GM12878 (cell line): ENCODE measurements at regions not wholly inside any gene's neighbourhood (a gene's known extent, or its start where the extent isn't known, plus 50 kb on each side); places are given as distances from the start of the nearest gene placed in this dataset.

Experiments used
- ATAC-seq: fragments of 200-7000 bp; cut with Tn5 transposase; 3 replicates; pipeline ENCODE4 v1.9.1; 2020; ENCODE audit warnings: mild to moderate bottlenecking, moderate library complexity
- BruUV-seq: library from RNA; stranded (reverse); fragments of 400-500 nt; replicated peaks from 2 replicates; lab custom pipeline; 2021; lab: Mats Ljungman, UMichigan
- CTCF ChIA-PET: fragments of 300-600 bp; sonication (Branson Sonifier 250); formaldehyde crosslinking; extraction: SDS; loops from one replicate; lab custom pipeline; 2021; ENCODE audit warnings: inconsistent platforms; lab: Yijun Ruan, JAX
- POLR2A ChIA-PET: fragments of 350-600 bp; formaldehyde crosslinking; extraction: SDS; loops from one replicate; lab custom pipeline; 2021; ENCODE audit warnings: inconsistent platforms; lab: Charles Lee
- RAD21 ChIA-PET: fragments of 300-600 bp; sonication (Branson Sonifier 250); formaldehyde crosslinking; loops from one replicate; lab custom pipeline; 2023; ENCODE audit warnings: antibody characterized with exemption; ENCODE audit not compliant: unreplicated experiment; lab: Charles Lee
- SMC1A ChIA-PET: fragments of 300-600 bp; sonication (Branson Sonifier 250); formaldehyde crosslinking; loops from one replicate; lab custom pipeline; 2023; ENCODE audit not compliant: unreplicated experiment, uncharacterized antibody; lab: Charles Lee
- DNase-seq: peaks from one replicate; pipeline ENCODE4 v3.0.0-alpha.2; 2011; ENCODE audit warnings: low read depth, low spot score
- FAIRE-seq: peaks from 3 replicates; lab custom pipeline; 2011; peaks lifted over from hg19 to GRCh38; lab: Jason Lieb, UNC
- H2AFZ ChIP-seq: 2 replicates; pipeline ENCODE4 v1.6.0; 2011; ENCODE audit warnings: low read depth, low read length, control low read depth; ENCODE audit not compliant: control insufficient read depth
- H3K27ac ChIP-seq: 2 replicates; pipeline ENCODE4 v1.5.1; 2011; ENCODE audit warnings: control low read depth; ENCODE audit not compliant: control insufficient read depth, insufficient read depth
- H3K27me3 ChIP-seq, 2 experiments: replicated peaks in 1 of 2; 2 replicates each; pipeline versions ENCODE4 v1.6.0 to v1.6.1; 2011; ENCODE audit warnings: low read length in 1 of 2; ENCODE audit not compliant: control insufficient read depth in 2 of 2, insufficient read depth in 2 of 2
- H3K36me3 ChIP-seq, 2 experiments: 2 replicates each; pipeline ENCODE4 v1.5.1; 2011; ENCODE audit warnings: low read length in 1 of 2; ENCODE audit not compliant: control insufficient read depth in 2 of 2, insufficient read depth in 2 of 2
- H3K4me1 ChIP-seq: 2 replicates; pipeline ENCODE4 v1.6.1; 2011; ENCODE audit warnings: mild to moderate bottlenecking, low read length, moderate library complexity, mixed read lengths; ENCODE audit not compliant: control insufficient read depth, insufficient read depth
- H3K4me2 ChIP-seq: 2 replicates; pipeline ENCODE4 v1.6.0; 2011; ENCODE audit warnings: control low read depth; ENCODE audit not compliant: control insufficient read depth, insufficient read depth
- H3K4me3 ChIP-seq: fragments of 200-600 bp; sonication (generic); 2 replicates; pipeline ENCODE4 v1.5.1; 2016
- H3K79me2 ChIP-seq: 2 replicates; pipeline ENCODE4 v1.6.0; 2011; ENCODE audit warnings: low read length; ENCODE audit not compliant: control insufficient read depth, insufficient read depth
- H3K9ac ChIP-seq: 2 replicates; pipeline ENCODE4 v1.8.0; 2011; ENCODE audit warnings: low read length, control low read depth, mixed read lengths; ENCODE audit not compliant: control insufficient read depth, insufficient read depth
- H3K9me3 ChIP-seq: replicated peaks from 3 replicates; pipeline ENCODE4 v1.5.1; 2011; ENCODE audit warnings: mild to moderate bottlenecking, low read length; ENCODE audit not compliant: control insufficient read depth, insufficient read depth
- H4K20me1 ChIP-seq: 2 replicates; pipeline ENCODE4 v1.6.0; 2011; ENCODE audit not compliant: control insufficient read depth, insufficient read depth
- CBFB ChIP-seq: IDR thresholded peaks from 2 replicates; pipeline ENCODE4 v1.6.1; 2016; ENCODE audit warnings: antibody characterized with exemption, low read depth
- EGR1 ChIP-seq, 2 experiments: IDR thresholded peaks; 1 replicate in 1 of 2; 2 replicates in 1 of 2; pipeline ENCODE4 v1.6.1; 2011 to 2012; ENCODE audit warnings: low read depth in 2 of 2, low read length in 2 of 2, borderline replicate concordance in 1 of 2, mild to moderate bottlenecking in 1 of 2, moderate library complexity in 1 of 2
- KLF5 ChIP-seq: fragments of 450-650 bp; IDR thresholded peaks from 2 replicates; pipeline ENCODE4 v1.6.1; 2014; ENCODE audit warnings: mild to moderate bottlenecking; ENCODE audit not compliant: partially characterized antibody
- NFIC ChIP-seq: IDR thresholded peaks from 2 replicates; pipeline ENCODE4 v1.6.1; 2012; ENCODE audit warnings: low read depth, mild to moderate bottlenecking, inconsistent platforms, low read length, moderate library complexity
- NR2C1 ChIP-seq: fragments of 450-650 bp; IDR thresholded peaks from 2 replicates; pipeline ENCODE4 v1.6.1; 2017; ENCODE audit warnings: antibody characterized with exemption, mild to moderate bottlenecking, moderate library complexity
- PAX5 ChIP-seq: IDR thresholded peaks from 2 replicates; pipeline ENCODE4 v1.6.1; 2011; ENCODE audit warnings: low read depth, low read length, borderline replicate concordance
- RAD21 ChIP-seq: IDR thresholded peaks from 2 replicates; pipeline ENCODE4 v1.6.1; 2011; ENCODE audit warnings: mild to moderate bottlenecking, low read depth, low read length, moderate library complexity; ENCODE audit not compliant: insufficient read depth
- RAD51 ChIP-seq: fragments of 450-650 bp; IDR thresholded peaks from 2 replicates; pipeline ENCODE4 v1.6.1; 2016; ENCODE audit warnings: moderate library complexity, mild to moderate bottlenecking, inconsistent platforms
- RB1 ChIP-seq: fragments of 450-650 bp; formaldehyde crosslinking; IDR thresholded peaks from 2 replicates; pipeline ENCODE4 v1.6.1; 2017; ENCODE audit warnings: mild to moderate bottlenecking, borderline replicate concordance
- TBL1XR1 ChIP-seq: IDR thresholded peaks from 2 replicates; pipeline ENCODE4 v1.6.1; 2012; ENCODE audit warnings: low read depth, low read length, improper control_type of control experiment
- in situ Hi-C: fragments of 300-500 bp; cut with MboI; formaldehyde crosslinking; loops from 9 replicates; pipeline ENCODE4 v1.14.3; 2018; ENCODE audit warnings: mixed read lengths
- intact Hi-C: fragments of 100-400 bp; cut with micrococcal nuclease; formaldehyde crosslinking; loops from one replicate; pipeline ENCODE4 v1.14.2; 2022; ENCODE audit not compliant: unreplicated experiment
- TF ChIP-seq, protein P1 (sequence below): IDR thresholded peaks from 2 replicates; pipeline ENCODE4 v1.6.1; 2012; ENCODE audit warnings: low read depth, low read length, improper control_type of control experiment

DNA sequence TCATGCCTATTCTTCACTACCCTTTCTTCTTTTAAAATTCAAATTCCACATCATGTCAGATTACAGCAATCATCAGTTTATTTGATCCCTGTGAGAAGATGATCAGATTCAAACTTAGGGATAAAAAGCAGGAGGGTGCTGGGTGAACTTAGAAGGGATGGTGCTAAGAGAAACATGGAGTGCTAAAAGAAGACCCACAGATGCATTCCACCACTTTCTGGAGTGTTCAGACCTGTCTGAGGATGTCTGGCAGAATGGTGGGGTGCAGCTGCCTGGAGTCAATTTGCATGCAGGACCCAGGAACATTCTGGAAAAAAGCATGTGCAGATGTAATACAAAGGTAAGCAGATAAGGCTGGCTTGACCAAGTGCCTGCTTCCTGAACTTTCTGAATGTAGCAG is 372.9 kb upstream of the RUNX1 start:
- RAD21 ChIA-PET = no interaction called here
- BruUV-seq = no TSS peak
- Histone ChIP-seq H3K4me3 (no peak overlapping the region), H3K9ac (no peak overlapping the region), H3K27ac (no peak overlapping the region), H3K9me3 (no peaks in the 10 kb centered on the region; the same call in 2 of the 3 replicates), H3K27me3 (no peaks in the 10 kb centered on the region; a peak in 1 of 4 replicates), H4K20me1 (no peaks in the 10 kb centered on the region), H2AFZ (no peak overlapping the region), H3K79me2 (no peaks in the 10 kb centered on the region), H3K4me1 (no peaks in the 10 kb centered on the region), H3K4me2 (no peak overlapping the region), H3K36me3 (no peaks in the 10 kb centered on the region)
- CTCF ChIA-PET = no interaction called here
- no peak for DNase-seq
- in situ Hi-C loops (no loop called here), intact Hi-C loops (no loop called here)
- FAIRE-seq = no peak
- ATAC-seq = no peak
- POLR2A ChIA-PET = no interaction called here
- SMC1A ChIA-PET = no interaction called here
- TF ChIP-seq KLF5 (no peak), NR2C1 (no peak), RAD21 (no peak), RAD51 (no peak), EGR1 (IDR thresholded peaks at IDR 0.05; ENCODE audit: borderline replicate concordance in 1 of 2, low read depth in 2 of 2, low read length in 2 of 2) (no peak), PAX5 (no peak), RB1 (no peak), TBL1XR1 (no peak), CBFB (no peak), NFIC (no peak)
- TF ChIP-seq, protein P1, sequence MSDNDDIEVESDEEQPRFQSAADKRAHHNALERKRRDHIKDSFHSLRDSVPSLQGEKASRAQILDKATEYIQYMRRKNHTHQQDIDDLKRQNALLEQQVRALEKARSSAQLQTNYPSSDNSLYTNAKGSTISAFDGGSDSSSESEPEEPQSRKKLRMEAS = no peak
